ENCODE measurements at regions not wholly inside any gene's neighbourhood (a gene's known extent, or its start where the extent isn't known, plus 50 kb on each side); places are given as distances from the start of the nearest gene placed in this dataset.

DNA sequence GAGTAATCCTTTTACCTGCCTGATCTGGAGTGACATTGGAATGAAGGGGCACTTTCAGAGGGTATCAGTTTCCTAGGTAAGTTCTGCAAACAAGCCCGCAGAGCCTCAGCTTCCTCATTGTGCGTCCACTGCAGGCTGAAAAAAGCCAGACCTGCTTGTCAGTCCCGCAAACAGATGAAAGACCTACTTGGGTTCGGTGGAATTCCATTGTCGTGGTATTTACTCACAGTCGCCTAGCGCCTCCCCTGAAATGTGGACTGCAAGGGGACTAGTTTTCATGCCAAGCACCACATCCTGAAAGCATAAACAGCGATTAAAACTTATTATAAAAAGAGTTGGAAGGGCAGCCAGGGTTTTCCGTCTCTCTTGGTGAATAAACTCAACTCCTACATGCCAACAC, 121.5 kb downstream of the PAX1 start:
- TF ChIP-seq ZNF232 (CRISPR knock-in tag; IDR thresholded peaks at IDR 0.05) (no peak), SIN3A (IDR thresholded peaks at IDR 0.05; ENCODE audit: borderline replicate concordance in 2 of 2, control insufficient read depth in 1 of 2, low read depth in 2 of 2, low read length in 2 of 2) (no peak)
- in situ Hi-C loops (cut with MboI): no loop called here

GRCh38 chr20:21821358-21821757, 115.9 kb downstream of the PAX1 start:
- no peak overlapping the region for H3K4me3 ChIP-seq
- 3% methylated on average over 2 of the region's 2 CpGs for WGBS (ENCODE audit: insufficient coverage, low coverage, missing lambda C conversion rate)
- no peaks in the 10 kb centered on the region for H3K79me2 ChIP-seq (ENCODE audit: control insufficient read depth, insufficient read depth, low read length)
- no peaks in the 10 kb centered on the region for H3K9me3 ChIP-seq (replicated peaks; ENCODE audit: control insufficient read depth, insufficient read depth, low read depth, low read length)
- H2AFZ ChIP-seq (ENCODE audit: low read depth, low read length): no peak overlapping the region
- no peaks in the 10 kb centered on the region for H3K27me3 ChIP-seq (ENCODE audit: control insufficient read depth in 2 of 2, insufficient read depth in 2 of 2, low read length in 2 of 2)
- POLR2A ChIA-PET: no interaction called here
- BruUV-seq (replicated peaks): no TSS peak
- ATAC-seq: no peak
- no peak overlapping the region for H3K4me2 ChIP-seq (ENCODE audit: insufficient read depth, low read length)
- H3K9ac ChIP-seq (ENCODE audit: insufficient read depth in 1 of 2, low read depth in 2 of 2, low read length in 2 of 2): no peak overlapping the region
- no peak for FAIRE-seq
- H3K36me3 ChIP-seq (ENCODE audit: control insufficient read depth, insufficient read depth, low read length): no peaks in the 10 kb centered on the region
- no peak overlapping the region for H3K27ac ChIP-seq (ENCODE audit: extremely low read depth, low read depth, low read length)
- H3K9me1 ChIP-seq (ENCODE audit: control insufficient read depth, insufficient read depth, low read length): no peaks in the 10 kb centered on the region
- no peak for DNase-seq (ENCODE audit: extremely low read depth in 1 of 4, low spot score in 3 of 4)
- intact Hi-C loops (cut with micrococcal nuclease): no loop called here
- CTCF ChIA-PET (ENCODE audit: low intra/inter-chr PET ratio): no interaction called here
- no peaks in the 10 kb centered on the region for H4K20me1 ChIP-seq (replicated peaks; ENCODE audit: control insufficient read depth, insufficient read depth, low read length)
- in situ Hi-C loops (cut with MboI): no loop called here
- no peaks in the 10 kb centered on the region for H3K4me1 ChIP-seq (replicated peaks in 1 of 2; ENCODE audit: control insufficient read depth in 2 of 2, insufficient read depth in 2 of 2, low read length in 2 of 2)
- TF ChIP-seq FOXP1 (CRISPR knock-in tag; IDR thresholded peaks at IDR 0.05): no peak
- TF ChIP-seq, protein P1, sequence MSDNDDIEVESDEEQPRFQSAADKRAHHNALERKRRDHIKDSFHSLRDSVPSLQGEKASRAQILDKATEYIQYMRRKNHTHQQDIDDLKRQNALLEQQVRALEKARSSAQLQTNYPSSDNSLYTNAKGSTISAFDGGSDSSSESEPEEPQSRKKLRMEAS (CRISPR knock-in tag; IDR thresholded peaks at IDR 0.05): no peak
- TF ChIP-seq RBM14 (IDR thresholded peaks at IDR 0.05; ENCODE audit: borderline replicate concordance, insufficient read depth, low read depth, low read length): no peak
- TF ChIP-seq SIRT6 (IDR thresholded peaks at IDR 0.05; ENCODE audit: low read depth, low read length): no peak
- TF ChIP-seq CCAR2 (IDR thresholded peaks at IDR 0.05; ENCODE audit: low read depth, low read length): no peak
- TF ChIP-seq POLR2A (conservative IDR thresholded peaks at IDR 0.05): no peak
- TF ChIP-seq ZNF165 (CRISPR knock-in tag; IDR thresholded peaks at IDR 0.05; ENCODE audit: borderline replicate concordance): no peak
- TF ChIP-seq ZNF695 (CRISPR knock-in tag; IDR thresholded peaks at IDR 0.05): no peak
- no peak for TF ChIP-seq SAP30 (IDR thresholded peaks at IDR 0.05; ENCODE audit: borderline replicate concordance, insufficient read depth, low read depth, low read length, poor library complexity, severe bottlenecking)
- no peak for TF ChIP-seq CBX8 (IDR thresholded peaks at IDR 0.05; ENCODE audit: borderline replicate concordance, extremely low read depth, low read depth, low read length, poor library complexity, severe bottlenecking)
- no peak for TF ChIP-seq ZNF347 (CRISPR knock-in tag; IDR thresholded peaks at IDR 0.05; ENCODE audit: low read depth)
- no peak for TF ChIP-seq SMARCB1 (IDR thresholded peaks at IDR 0.05; ENCODE audit: insufficient read length, low read depth)
- no peak for TF ChIP-seq SMARCC2 (IDR thresholded peaks at IDR 0.05; ENCODE audit: low read depth)
- no peak for TF ChIP-seq MECOM (CRISPR knock-in tag; IDR thresholded peaks at IDR 0.05)

More for the DNA sequence above, 121.5 kb downstream of the PAX1 start:
- Histone ChIP-seq H3K4me3 (no peak overlapping the region), H3K27me3 (ENCODE audit: control insufficient read depth in 2 of 2, insufficient read depth in 2 of 2, low read length in 2 of 2) (no peaks in the 10 kb centered on the region), H3K4me1 (replicated peaks in 1 of 2; ENCODE audit: control insufficient read depth in 2 of 2, insufficient read depth in 2 of 2, low read length in 2 of 2) (no peaks in the 10 kb centered on the region), H3K4me2 (ENCODE audit: insufficient read depth, low read length) (no peak overlapping the region), H4K20me1 (replicated peaks; ENCODE audit: control insufficient read depth, insufficient read depth, low read length) (no peaks in the 10 kb centered on the region), H3K79me2 (ENCODE audit: control insufficient read depth, insufficient read depth, low read length) (no peaks in the 10 kb centered on the region), H3K27ac (ENCODE audit: extremely low read depth, low read depth, low read length) (no peak overlapping the region), H3K9me3 (replicated peaks; ENCODE audit: control insufficient read depth, insufficient read depth, low read depth, low read length) (no peaks in the 10 kb centered on the region), H3K9me1 (ENCODE audit: control insufficient read depth, insufficient read depth, low read length) (no peaks in the 10 kb centered on the region), H3K36me3 (ENCODE audit: control insufficient read depth, insufficient read depth, low read length) (no peaks in the 10 kb centered on the region), H2AFZ (ENCODE audit: low read depth, low read length) (no peak overlapping the region), H3K9ac (ENCODE audit: insufficient read depth in 1 of 2, low read depth in 2 of 2, low read length in 2 of 2) (no peak overlapping the region)
- DNase-seq (ENCODE audit: extremely low read depth in 1 of 4, low spot score in 3 of 4) (no peak), ATAC-seq (no peak), FAIRE-seq (no peak)
- WGBS (ENCODE audit: insufficient coverage, low coverage, missing lambda C conversion rate): under 1% methylated on average over 9 of the region's 9 CpGs
- ChIA-PET CTCF (ENCODE audit: low intra/inter-chr PET ratio) (no interaction called here), POLR2A (no interaction called here)
- BruUV-seq (replicated peaks): no TSS peak
- intact Hi-C loops (cut with micrococcal nuclease): no loop called here

Measured in K562 (cell line).